Transverse colon (tissue), 4 donors: ENCODE measurements at regions not wholly inside any gene's neighbourhood (a gene's known extent, or its start where the extent isn't known, plus 50 kb on each side); places are given as distances from the start of the nearest gene placed in this dataset.

Experiments
- DNase-seq: peaks from one replicate; pipeline ENCODE4 v3.0.0-alpha.2; 2019
- H3K27ac ChIP-seq, 4 donors: fragments of 200-600 bp; sonication (generic); 2 replicates each; pipeline ENCODE4 v1.5.1; 2016 to 2018; ENCODE audit warnings: inconsistent platforms in 4 of 4
- H3K27me3 ChIP-seq: fragments of 200-600 bp; sonication (generic); 2 replicates; pipeline ENCODE4 v1.5.1; 2017; ENCODE audit warnings: inconsistent platforms
- H3K36me3 ChIP-seq, 4 donors: fragments of 200-600 bp; sonication (generic); 2 replicates each; pipeline ENCODE4 v1.5.1; 2017 to 2019; ENCODE audit warnings: inconsistent platforms in 4 of 4
- H3K4me1 ChIP-seq, 4 donors: fragments of 200-600 bp; sonication (generic); 2 replicates each; pipeline ENCODE4 v1.5.1; 2017 to 2020; ENCODE audit warnings: inconsistent platforms in 4 of 4
- H3K4me3 ChIP-seq, 4 donors: fragments of 200-600 bp; sonication (generic); 1 replicate in 1 of 4; 2 replicates in 3 of 4; pipeline versions ENCODE4 v1.5.1 to v1.6.1; 2017 to 2019; ENCODE audit warnings: inconsistent platforms in 4 of 4
- H3K9me3 ChIP-seq, 2 donors: fragments of 200-600 bp; sonication (generic); 2 replicates each; pipeline ENCODE4 v1.5.1; 2017 to 2019; ENCODE audit warnings: inconsistent platforms in 2 of 2
- CTCF ChIP-seq, 5 experiments: fragments of 200-600 bp in 3 of 5; fragments of 450-650 bp in 2 of 5; sonication (generic) in 3 of 5; IDR thresholded peaks; 1 replicate in 2 of 5; 2 replicates in 3 of 5; pipeline ENCODE4 v1.5.1; 2016 to 2017; ENCODE audit warnings: antibody characterized with exemption in 5 of 5, inconsistent platforms in 3 of 5, mild to moderate bottlenecking in 2 of 5, moderate library complexity in 1 of 5
- EP300 ChIP-seq: sonication (generic); formaldehyde crosslinking; IDR thresholded peaks from one replicate; pipeline ENCODE4 v1.6.1; 2017; ENCODE audit warnings: antibody characterized with exemption, low read depth
- POLR2A ChIP-seq: fragments of 450-650 bp; IDR thresholded peaks from one replicate; pipeline ENCODE4 v1.6.1; 2016; ENCODE audit warnings: antibody characterized with exemption, mild to moderate bottlenecking, moderate library complexity
- POLR2AphosphoS5 ChIP-seq, 3 donors: sonication (generic); formaldehyde crosslinking; IDR thresholded peaks; one replicate each; pipeline ENCODE4 v1.6.1; 2016; ENCODE audit warnings: antibody characterized with exemption in 3 of 3
- WGBS, 2 donors: methylation state at CpG; one replicate each; pipeline ENCODE4 v1.1.5; 2018; ENCODE audit warnings: low coverage in 1 of 2; 5-methylcytosine and 5-hydroxymethylcytosine counted together
- in situ Hi-C, 4 donors: fragments of 200-750 bp; cut with MboI; loops; one replicate each; pipeline versions ENCODE4 v1.15.0 to v1.15.1; 2017; ENCODE audit warnings: low sequenced_read_pairs in 3 of 4, low pct_ligation_motif_present in 1 of 4, low pct_unique_long_range_greater_than_20kb in 1 of 4
- intact Hi-C: fragments of 100-400 bp; cut with DNase I; formaldehyde crosslinking; loops from one replicate; pipeline ENCODE4 v1.15.1; 2023; ENCODE audit warnings: low total_unique reads

GRCh38 chr7:45484094-45484493, 90.1 kb upstream of the ADCY1 start:
- TF ChIP-seq POLR2A (no peak), EP300 (no peak), POLR2AphosphoS5 (IDR thresholded peaks at IDR 0.05) (no peak), CTCF (IDR thresholded peaks at IDR 0.05) (no peak)
- Histone ChIP-seq H3K27ac (no peak overlapping the region), H3K4me3 (no peak overlapping the region), H3K9me3 (no peaks in the 10 kb centered on the region), H3K27me3 (no peaks in the 10 kb centered on the region), H3K4me1 (no peaks in the 10 kb centered on the region), H3K36me3 (no peaks in the 10 kb centered on the region)
- 20 to 33% methylated on average over 1 to 7 of the region's 7 CpGs for WGBS, 2 donors
- DNase-seq = no peak
- in situ Hi-C loops (no loop called here), intact Hi-C loops (no loop called here)

- Histone ChIP-seq H3K27ac (no peak overlapping the region), H3K4me1 (no peaks in the 10 kb centered on the region), H3K36me3 (no peaks in the 10 kb centered on the region), H3K27me3 (no peaks in the 10 kb centered on the region), H3K4me3 (no peak overlapping the region), H3K9me3 (no peaks in the 10 kb centered on the region)
- in situ Hi-C loops = no loop called here
- DNase-seq = no peak
- no peak for TF ChIP-seq EP300
- no peak for TF ChIP-seq POLR2AphosphoS5 (IDR thresholded peaks at IDR 0.05)
- no peak for TF ChIP-seq CTCF (IDR thresholded peaks at IDR 0.05)
- TF ChIP-seq POLR2A = no peak
- intact Hi-C loops = no loop called here
- 81 to 100% methylated on average over 1 to 2 of the region's 2 CpGs for WGBS, 2 donors
These were observed 87.6 kb upstream of the ADCY1 start for GRCh38 chr7:45486575-45486974.

- Histone ChIP-seq H3K27ac (no peak overlapping the region), H3K4me3 (no peak overlapping the region), H3K9me3 (no peaks in the 10 kb centered on the region), H3K27me3 (no peaks in the 10 kb centered on the region), H3K4me1 (no peaks in the 10 kb centered on the region), H3K36me3 (no peaks in the 10 kb centered on the region)
- no peak for DNase-seq
- intact Hi-C loops = no loop called here
- WGBS, 2 donors = 48% methylated on average over 7 of the region's 7 CpGs; no CpG with 5 or more reads in 1 of the 2 donors
- in situ Hi-C loops = no loop called here
- TF ChIP-seq EP300 (no peak), POLR2AphosphoS5 (IDR thresholded peaks at IDR 0.05) (no peak), POLR2A (no peak), CTCF (IDR thresholded peaks at IDR 0.05) (no peak)
These were observed 79.3 kb upstream of the ADCY1 start for GRCh38 chr7:45494885-45495284.

- no peak for TF ChIP-seq CTCF (IDR thresholded peaks at IDR 0.05)
- no peak for TF ChIP-seq POLR2AphosphoS5 (IDR thresholded peaks at IDR 0.05)
- no peak for TF ChIP-seq EP300
- TF ChIP-seq POLR2A = no peak
- WGBS, 2 donors = 83 to 90% methylated on average over 2 to 3 of the region's 3 CpGs
- Histone ChIP-seq H3K4me1 (no peaks in the 10 kb centered on the region), H3K4me3 (no peak overlapping the region), H3K36me3 (no peaks in the 10 kb centered on the region), H3K9me3 (no peaks in the 10 kb centered on the region), H3K27ac (no peak overlapping the region), H3K27me3 (no peaks in the 10 kb centered on the region)
- DNase-seq = no peak
- intact Hi-C loops = no loop called here
- in situ Hi-C loops = no loop called here
These were observed 78.5 kb upstream of the ADCY1 start for GRCh38 chr7:45495618-45496017.
